ENCODE measurements at regions not wholly inside any gene's neighbourhood (a gene's known extent, or its start where the extent isn't known, plus 50 kb on each side); places are given as distances from the start of the nearest gene placed in this dataset.

GRCh38 chr1:213564215-213564659, 423.5 kb upstream of the PROX1 start:
- DNase-seq (ENCODE audit: low spot score in 2 of 2), result no peak
- Histone ChIP-seq H3K36me3 (no peaks in the 10 kb centered on the region), H3K27me3 (no peaks in the 10 kb centered on the region), H3K27ac (no peak overlapping the region), H3K4me3 (no peak overlapping the region), H3K4me1 (no peaks in the 10 kb centered on the region), H3K9me3 (peaks cover 0 to 26% of the 10 kb centered on the region in 2 donors)
- TF ChIP-seq POLR2A (IDR thresholded peaks at IDR 0.05) (no peak), POLR2AphosphoS5 (IDR thresholded peaks at IDR 0.05) (no peak)
- TF ChIP-seq, protein P1, sequence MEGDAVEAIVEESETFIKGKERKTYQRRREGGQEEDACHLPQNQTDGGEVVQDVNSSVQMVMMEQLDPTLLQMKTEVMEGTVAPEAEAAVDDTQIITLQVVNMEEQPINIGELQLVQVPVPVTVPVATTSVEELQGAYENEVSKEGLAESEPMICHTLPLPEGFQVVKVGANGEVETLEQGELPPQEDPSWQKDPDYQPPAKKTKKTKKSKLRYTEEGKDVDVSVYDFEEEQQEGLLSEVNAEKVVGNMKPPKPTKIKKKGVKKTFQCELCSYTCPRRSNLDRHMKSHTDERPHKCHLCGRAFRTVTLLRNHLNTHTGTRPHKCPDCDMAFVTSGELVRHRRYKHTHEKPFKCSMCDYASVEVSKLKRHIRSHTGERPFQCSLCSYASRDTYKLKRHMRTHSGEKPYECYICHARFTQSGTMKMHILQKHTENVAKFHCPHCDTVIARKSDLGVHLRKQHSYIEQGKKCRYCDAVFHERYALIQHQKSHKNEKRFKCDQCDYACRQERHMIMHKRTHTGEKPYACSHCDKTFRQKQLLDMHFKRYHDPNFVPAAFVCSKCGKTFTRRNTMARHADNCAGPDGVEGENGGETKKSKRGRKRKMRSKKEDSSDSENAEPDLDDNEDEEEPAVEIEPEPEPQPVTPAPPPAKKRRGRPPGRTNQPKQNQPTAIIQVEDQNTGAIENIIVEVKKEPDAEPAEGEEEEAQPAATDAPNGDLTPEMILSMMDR (IDR thresholded peaks at IDR 0.05), result no peak
- intact Hi-C loops (cut with DNase I; ENCODE audit: low total_unique reads), result no loop called here

- Histone ChIP-seq H3K27me3 (no peaks in the 10 kb centered on the region), H3K36me3 (no peaks in the 10 kb centered on the region), H3K27ac (no peak overlapping the region), H3K4me3 (no peak overlapping the region), H3K4me1 (no peaks in the 10 kb centered on the region), H3K9me3 (peaks cover 0 to 5% of the 10 kb centered on the region in 2 donors)
- intact Hi-C loops (cut with DNase I; ENCODE audit: low total_unique reads), result loop anchor here (5.0 kb wide), 1 partner anchor 43 kb away; no protein-coding TSS in a partner anchor
- TF ChIP-seq, protein P1 (IDR thresholded peaks at IDR 0.05), result no peak
- TF ChIP-seq POLR2AphosphoS5 (IDR thresholded peaks at IDR 0.05) (no peak), POLR2A (IDR thresholded peaks at IDR 0.05) (no peak)
- DNase-seq (ENCODE audit: low spot score in 2 of 2), result no peak
Observed at GRCh38 chr1:213568929-213569815, 418.6 kb upstream of the PROX1 start.

DNA sequence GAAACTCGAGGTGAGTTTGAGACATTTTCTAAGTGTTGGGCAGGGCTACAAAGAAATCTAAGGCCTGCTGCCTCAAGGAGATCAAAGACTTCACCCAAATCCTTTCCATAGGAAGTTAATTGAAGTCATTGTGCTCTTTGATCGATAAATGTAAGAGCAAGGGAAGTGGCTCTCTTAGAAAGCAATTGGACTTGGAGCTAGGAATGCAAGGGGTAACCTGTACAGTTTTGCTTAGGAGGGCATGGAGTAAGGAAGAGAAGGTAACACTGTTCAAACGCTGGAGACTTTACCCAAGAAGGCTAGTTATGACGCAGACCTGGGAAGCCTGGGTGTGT, 418.0 kb upstream of the PROX1 start:
- Histone ChIP-seq H3K27me3 (no peaks in the 10 kb centered on the region), H3K4me1 (no peaks in the 10 kb centered on the region), H3K27ac (no peak overlapping the region), H3K9me3 (no peaks in the 10 kb centered on the region), H3K36me3 (no peaks in the 10 kb centered on the region), H3K4me3 (no peak overlapping the region)
- no peak for DNase-seq (ENCODE audit: low spot score in 2 of 2)
- TF ChIP-seq POLR2AphosphoS5 (IDR thresholded peaks at IDR 0.05), result no peak
- TF ChIP-seq POLR2A (IDR thresholded peaks at IDR 0.05), result no peak
- TF ChIP-seq, protein P1 (IDR thresholded peaks at IDR 0.05), result no peak
- intact Hi-C loops (cut with DNase I; ENCODE audit: low total_unique reads), result loop anchor here (5.0 kb wide), 1 partner anchor 43 kb away; no protein-coding TSS in a partner anchor

GRCh38 chr1:213570487-213570886, 417.3 kb upstream of the PROX1 start:
- H3K4me1 ChIP-seq, result no peaks in the 10 kb centered on the region
- no peaks in the 10 kb centered on the region for H3K27me3 ChIP-seq
- DNase-seq (ENCODE audit: low spot score in 2 of 2), result no peak
- TF ChIP-seq POLR2A (IDR thresholded peaks at IDR 0.05) (no peak), POLR2AphosphoS5 (IDR thresholded peaks at IDR 0.05) (no peak)
- TF ChIP-seq, protein P1 (IDR thresholded peaks at IDR 0.05), result no peak
- H3K9me3 ChIP-seq, result no peaks in the 10 kb centered on the region
- H3K27ac ChIP-seq, result no peak overlapping the region
- no peaks in the 10 kb centered on the region for H3K36me3 ChIP-seq
- no peak overlapping the region for H3K4me3 ChIP-seq
- intact Hi-C loops (cut with DNase I; ENCODE audit: low total_unique reads), result no loop called here

DNA sequence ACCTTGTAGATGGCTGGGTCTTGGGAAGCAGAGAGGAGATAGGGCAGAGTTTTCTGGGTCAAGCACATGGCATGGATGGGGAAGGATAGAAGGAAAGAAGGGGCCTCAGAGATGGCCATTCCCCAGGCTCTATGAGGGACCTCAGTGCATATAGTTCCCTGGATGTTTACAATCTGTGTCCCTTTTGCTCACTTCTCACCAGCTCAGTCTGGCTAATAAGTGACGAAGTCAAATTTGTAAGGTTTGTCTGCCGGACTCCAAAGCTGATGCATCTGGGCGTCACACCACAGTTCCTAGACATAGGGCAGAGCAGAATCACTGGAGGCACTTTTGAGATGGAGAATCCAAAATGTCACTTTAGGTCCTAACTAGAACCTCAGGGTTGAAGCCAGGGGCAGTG, 416.4 kb upstream of the PROX1 start:
- no peaks in the 10 kb centered on the region for H3K27me3 ChIP-seq
- no peaks in the 10 kb centered on the region for H3K36me3 ChIP-seq
- no peak overlapping the region for H3K4me3 ChIP-seq
- no peak overlapping the region for H3K27ac ChIP-seq
- TF ChIP-seq, protein P1 (IDR thresholded peaks at IDR 0.05), result no peak
- TF ChIP-seq POLR2A (IDR thresholded peaks at IDR 0.05) (no peak), POLR2AphosphoS5 (IDR thresholded peaks at IDR 0.05) (no peak)
- intact Hi-C loops (cut with DNase I; ENCODE audit: low total_unique reads), result no loop called here
- no peaks in the 10 kb centered on the region for H3K9me3 ChIP-seq
- no peak for DNase-seq (ENCODE audit: low spot score in 2 of 2)
- no peaks in the 10 kb centered on the region for H3K4me1 ChIP-seq
